GM12801 (cell line): ENCODE measurements at regions not wholly inside any gene's neighbourhood (a gene's known extent, or its start where the extent isn't known, plus 50 kb on each side); places are given as distances from the start of the nearest gene placed in this dataset.

Source experiments
- TF ChIP-seq, protein P1 (sequence below): IDR thresholded peaks from one replicate; pipeline ENCODE4 v1.5.1; 2011; ENCODE audit warnings: control low read depth; ENCODE audit not compliant: insufficient read length; ENCODE audit errors: extremely low read depth

DNA sequence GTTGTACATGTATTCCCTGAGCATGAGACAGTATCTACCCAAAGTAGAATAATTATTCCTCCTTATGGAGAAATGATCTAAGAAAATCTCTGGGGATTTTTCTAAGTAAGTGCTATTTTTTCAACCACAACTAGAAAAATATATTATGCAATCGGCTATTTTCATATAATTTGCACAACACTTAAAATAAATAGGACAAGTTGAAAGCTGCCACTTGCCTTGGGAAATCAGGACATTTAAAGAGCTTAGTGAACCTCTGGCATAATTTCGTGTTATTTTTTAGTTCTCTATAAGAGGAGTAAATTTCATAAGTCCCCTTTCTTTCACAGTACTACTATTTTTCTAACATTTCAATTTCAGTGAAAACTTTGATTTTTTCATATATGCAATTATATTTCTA lies 672.1 kb downstream of the OTOL1 start:
- TF ChIP-seq, protein P1, sequence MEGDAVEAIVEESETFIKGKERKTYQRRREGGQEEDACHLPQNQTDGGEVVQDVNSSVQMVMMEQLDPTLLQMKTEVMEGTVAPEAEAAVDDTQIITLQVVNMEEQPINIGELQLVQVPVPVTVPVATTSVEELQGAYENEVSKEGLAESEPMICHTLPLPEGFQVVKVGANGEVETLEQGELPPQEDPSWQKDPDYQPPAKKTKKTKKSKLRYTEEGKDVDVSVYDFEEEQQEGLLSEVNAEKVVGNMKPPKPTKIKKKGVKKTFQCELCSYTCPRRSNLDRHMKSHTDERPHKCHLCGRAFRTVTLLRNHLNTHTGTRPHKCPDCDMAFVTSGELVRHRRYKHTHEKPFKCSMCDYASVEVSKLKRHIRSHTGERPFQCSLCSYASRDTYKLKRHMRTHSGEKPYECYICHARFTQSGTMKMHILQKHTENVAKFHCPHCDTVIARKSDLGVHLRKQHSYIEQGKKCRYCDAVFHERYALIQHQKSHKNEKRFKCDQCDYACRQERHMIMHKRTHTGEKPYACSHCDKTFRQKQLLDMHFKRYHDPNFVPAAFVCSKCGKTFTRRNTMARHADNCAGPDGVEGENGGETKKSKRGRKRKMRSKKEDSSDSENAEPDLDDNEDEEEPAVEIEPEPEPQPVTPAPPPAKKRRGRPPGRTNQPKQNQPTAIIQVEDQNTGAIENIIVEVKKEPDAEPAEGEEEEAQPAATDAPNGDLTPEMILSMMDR, result no peak

GRCh38 chr3:162170581-162170980 lies 674.0 kb downstream of the OTOL1 start:
- TF ChIP-seq, protein P1, result no peak

DNA sequence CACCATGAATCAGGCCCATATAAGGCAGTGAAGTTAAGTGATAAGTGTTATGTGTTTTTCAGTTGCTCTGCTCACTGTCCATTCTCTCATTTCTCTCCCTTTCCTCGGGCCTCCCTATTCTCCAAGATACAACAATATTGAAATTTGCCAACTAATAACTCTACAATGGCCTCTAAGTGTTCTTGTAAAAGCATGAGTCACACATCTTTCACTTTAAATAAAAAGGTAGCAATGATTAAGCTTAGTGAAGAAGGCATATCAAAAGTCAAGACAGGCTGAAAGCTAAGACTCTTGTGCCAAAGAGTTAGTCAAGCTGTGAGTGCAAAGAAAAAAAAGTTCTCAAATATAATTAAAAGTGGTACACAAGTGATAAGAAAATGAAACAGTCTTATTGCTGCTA lies 675.4 kb downstream of the OTOL1 start:
- TF ChIP-seq, protein P1, result no peak

- TF ChIP-seq, protein P1, result no peak
Observed at GRCh38 chr3:162175145-162175544, 678.5 kb downstream of the OTOL1 start.

GRCh38 chr3:162175878-162176277 lies 679.3 kb downstream of the OTOL1 start:
- TF ChIP-seq, protein P1, result no peak

DNA sequence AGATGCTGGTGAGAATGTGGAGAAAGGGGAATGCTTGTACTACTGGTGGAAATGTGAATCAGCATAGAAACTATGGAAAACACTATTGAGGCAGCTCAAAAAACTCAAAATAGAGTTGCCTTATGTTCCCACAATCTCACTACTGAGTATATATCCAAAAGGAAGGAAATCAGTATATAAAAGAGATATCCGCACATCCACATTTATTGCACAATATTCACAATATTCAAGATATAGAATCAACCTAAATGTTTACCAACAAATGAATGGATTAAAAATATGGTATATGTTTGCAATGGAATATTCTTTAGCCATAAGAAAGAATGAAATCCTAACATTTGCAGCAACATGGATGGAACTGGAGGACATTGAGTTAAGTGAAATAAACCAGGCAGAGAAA lies 686.8 kb downstream of the OTOL1 start:
- TF ChIP-seq, protein P1, result no peak

DNA sequence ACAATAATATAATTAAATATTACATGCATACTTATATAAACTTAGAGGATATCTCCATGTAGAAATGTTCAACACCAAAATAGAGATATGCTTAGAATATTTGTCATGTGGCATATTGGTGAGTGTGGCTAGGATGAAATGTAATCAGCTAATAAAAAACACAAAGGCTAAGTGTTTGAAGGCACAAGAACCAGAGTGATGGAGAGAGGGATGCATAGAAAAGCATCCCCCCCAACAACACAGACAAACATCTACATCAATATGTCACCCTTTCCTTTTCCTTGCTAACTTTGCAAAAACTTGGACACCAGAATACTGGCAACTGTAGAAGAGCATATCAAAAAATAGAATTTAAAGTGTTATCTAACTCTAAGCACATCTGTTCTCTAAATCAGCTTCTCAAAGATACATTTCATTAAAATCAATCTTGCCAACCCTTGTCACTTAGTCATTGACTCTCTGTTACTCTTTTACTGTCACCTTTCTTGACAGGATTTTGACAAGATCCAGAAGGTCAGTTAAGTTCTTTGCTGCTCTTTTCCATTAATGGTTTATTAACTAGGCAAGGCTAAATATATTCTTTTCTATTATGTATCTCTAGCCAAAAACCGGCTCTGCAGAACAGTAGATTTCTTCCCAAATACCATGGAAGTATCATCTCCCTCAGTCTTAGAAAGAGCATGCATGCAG lies 695.9 kb downstream of the OTOL1 start:
- TF ChIP-seq, protein P1, result no peak
